ENCODE measurements at regions not wholly inside any gene's neighbourhood (a gene's known extent, or its start where the extent isn't known, plus 50 kb on each side); places are given as distances from the start of the nearest gene placed in this dataset.

DNA sequence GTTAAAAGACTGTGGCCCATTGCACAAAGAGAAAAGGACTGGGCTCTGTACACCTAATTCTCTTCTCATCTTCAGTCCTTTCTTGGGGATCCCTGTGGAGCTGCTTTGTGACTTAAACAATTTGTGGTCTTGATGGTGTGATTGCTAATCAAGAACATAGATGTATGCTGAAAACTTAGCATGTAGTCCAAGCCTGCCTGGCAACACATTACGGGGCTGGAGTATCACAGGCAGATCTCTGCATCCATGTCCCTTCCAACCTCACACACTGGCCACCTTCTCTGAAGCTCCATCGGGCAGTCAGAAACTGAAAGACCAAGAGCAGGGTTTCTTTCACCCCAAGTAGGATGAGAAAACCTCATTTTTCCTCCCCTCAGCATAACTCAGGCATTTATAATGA lies 69.6 kb upstream of the ARGLU1 start:
- Histone ChIP-seq H3K9me3 (replicated peaks; ENCODE audit: control insufficient read depth, insufficient read depth, low read length) (no peaks in the 10 kb centered on the region), H3K27ac (ENCODE audit: insufficient read depth, low read depth, low read length) (no peak overlapping the region), H3K4me2 (ENCODE audit: insufficient read depth, low read length) (no peak overlapping the region), H2AFZ (ENCODE audit: low read depth, low read length) (no peak overlapping the region), H3K4me1 (ENCODE audit: control insufficient read depth, extremely low read depth, insufficient read depth, low read length) (no peaks in the 10 kb centered on the region), H3K4me3 (replicated peaks in 1 of 3; ENCODE audit: insufficient read depth in 1 of 3, low read depth in 1 of 3, low read length in 3 of 3) (no peak overlapping the region), H3K9me1 (replicated peaks; ENCODE audit: control insufficient read depth, extremely low read depth, insufficient read depth, low read length) (no peaks in the 10 kb centered on the region), H4K20me1 (replicated peaks; ENCODE audit: control insufficient read depth, extremely low read depth, insufficient read depth, low read length) (no peaks in the 10 kb centered on the region), H3K27me3 (ENCODE audit: control insufficient read depth in 2 of 2, insufficient read depth in 2 of 2, low read length in 2 of 2) (peaks cover 0 to 2% of the 10 kb centered on the region in 2 experiments), H3K36me3 (ENCODE audit: control insufficient read depth in 2 of 2, extremely low read depth in 1 of 2, insufficient read depth in 2 of 2, low read length in 2 of 2) (no peaks in the 10 kb centered on the region), H3K79me2 (ENCODE audit: control insufficient read depth, insufficient read depth, low read length) (no peaks in the 10 kb centered on the region), H3K9ac (replicated peaks; ENCODE audit: extremely low read depth, insufficient read depth, low read length) (no peak overlapping the region)
- FAIRE-seq (no peak), DNase-seq (ENCODE audit: low read depth, low spot score) (no peak)
- ChIA-PET CTCF (no interaction called here), POLR2A (no interaction called here)
- intact Hi-C loops (cut with micrococcal nuclease) (no loop called here), dilution Hi-C loops (cut with MboI; ENCODE audit: extremely low pct_ligation_motif_present, low sequenced_read_pairs) (no loop called here)
- BruUV-seq (replicated peaks) = no TSS peak
- TF ChIP-seq FOS (IDR thresholded peaks at IDR 0.05; ENCODE audit: borderline replicate concordance, insufficient read depth, low read length) (no peak), MYC (IDR thresholded peaks at IDR 0.05; ENCODE audit: low read depth, low read length) (no peak), POLR2A (IDR thresholded peaks at IDR 0.05; ENCODE audit: low read depth, low read length) (no peak), JUN (IDR thresholded peaks at IDR 0.05; ENCODE audit: borderline replicate concordance, insufficient read depth, insufficient read length, low read depth) (no peak), EZH2 (IDR thresholded peaks at IDR 0.05; ENCODE audit: borderline replicate concordance, low read depth, low read length, severe bottlenecking) (no peak), POLR2AphosphoS5 (IDR thresholded peaks at IDR 0.05; ENCODE audit: insufficient read depth, low read depth, low read length) (no peak), GATA2 (IDR thresholded peaks at IDR 0.05; ENCODE audit: insufficient read depth, insufficient read length, low read depth, low read length) (no peak)
- TF ChIP-seq, protein P1, sequence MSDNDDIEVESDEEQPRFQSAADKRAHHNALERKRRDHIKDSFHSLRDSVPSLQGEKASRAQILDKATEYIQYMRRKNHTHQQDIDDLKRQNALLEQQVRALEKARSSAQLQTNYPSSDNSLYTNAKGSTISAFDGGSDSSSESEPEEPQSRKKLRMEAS (IDR thresholded peaks at IDR 0.05; ENCODE audit: insufficient read depth, insufficient read length) = no peak
- TF ChIP-seq, protein P2, sequence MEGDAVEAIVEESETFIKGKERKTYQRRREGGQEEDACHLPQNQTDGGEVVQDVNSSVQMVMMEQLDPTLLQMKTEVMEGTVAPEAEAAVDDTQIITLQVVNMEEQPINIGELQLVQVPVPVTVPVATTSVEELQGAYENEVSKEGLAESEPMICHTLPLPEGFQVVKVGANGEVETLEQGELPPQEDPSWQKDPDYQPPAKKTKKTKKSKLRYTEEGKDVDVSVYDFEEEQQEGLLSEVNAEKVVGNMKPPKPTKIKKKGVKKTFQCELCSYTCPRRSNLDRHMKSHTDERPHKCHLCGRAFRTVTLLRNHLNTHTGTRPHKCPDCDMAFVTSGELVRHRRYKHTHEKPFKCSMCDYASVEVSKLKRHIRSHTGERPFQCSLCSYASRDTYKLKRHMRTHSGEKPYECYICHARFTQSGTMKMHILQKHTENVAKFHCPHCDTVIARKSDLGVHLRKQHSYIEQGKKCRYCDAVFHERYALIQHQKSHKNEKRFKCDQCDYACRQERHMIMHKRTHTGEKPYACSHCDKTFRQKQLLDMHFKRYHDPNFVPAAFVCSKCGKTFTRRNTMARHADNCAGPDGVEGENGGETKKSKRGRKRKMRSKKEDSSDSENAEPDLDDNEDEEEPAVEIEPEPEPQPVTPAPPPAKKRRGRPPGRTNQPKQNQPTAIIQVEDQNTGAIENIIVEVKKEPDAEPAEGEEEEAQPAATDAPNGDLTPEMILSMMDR (IDR thresholded peaks at IDR 0.05; ENCODE audit: extremely low read depth in 1 of 2, insufficient read depth in 1 of 2, low read depth in 1 of 2, low read length in 2 of 2) = no peak
